22Rv1 (cell line): ENCODE measurements at regions not wholly inside any gene's neighbourhood (a gene's known extent, or its start where the extent isn't known, plus 50 kb on each side); places are given as distances from the start of the nearest gene placed in this dataset.

Experiments
- ZFX ChIP-seq: fragments of 450-650 bp; IDR thresholded peaks from 2 replicates; pipeline ENCODE4 v1.6.1; 2017; ENCODE audit warnings: antibody characterized with exemption, borderline replicate concordance
- TF ChIP-seq, protein P1 (sequence below): fragments of 450-650 bp; IDR thresholded peaks from 2 replicates; pipeline ENCODE4 v1.5.1; 2017; ENCODE audit warnings: mild to moderate bottlenecking

- TF ChIP-seq, protein P1, sequence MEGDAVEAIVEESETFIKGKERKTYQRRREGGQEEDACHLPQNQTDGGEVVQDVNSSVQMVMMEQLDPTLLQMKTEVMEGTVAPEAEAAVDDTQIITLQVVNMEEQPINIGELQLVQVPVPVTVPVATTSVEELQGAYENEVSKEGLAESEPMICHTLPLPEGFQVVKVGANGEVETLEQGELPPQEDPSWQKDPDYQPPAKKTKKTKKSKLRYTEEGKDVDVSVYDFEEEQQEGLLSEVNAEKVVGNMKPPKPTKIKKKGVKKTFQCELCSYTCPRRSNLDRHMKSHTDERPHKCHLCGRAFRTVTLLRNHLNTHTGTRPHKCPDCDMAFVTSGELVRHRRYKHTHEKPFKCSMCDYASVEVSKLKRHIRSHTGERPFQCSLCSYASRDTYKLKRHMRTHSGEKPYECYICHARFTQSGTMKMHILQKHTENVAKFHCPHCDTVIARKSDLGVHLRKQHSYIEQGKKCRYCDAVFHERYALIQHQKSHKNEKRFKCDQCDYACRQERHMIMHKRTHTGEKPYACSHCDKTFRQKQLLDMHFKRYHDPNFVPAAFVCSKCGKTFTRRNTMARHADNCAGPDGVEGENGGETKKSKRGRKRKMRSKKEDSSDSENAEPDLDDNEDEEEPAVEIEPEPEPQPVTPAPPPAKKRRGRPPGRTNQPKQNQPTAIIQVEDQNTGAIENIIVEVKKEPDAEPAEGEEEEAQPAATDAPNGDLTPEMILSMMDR, result no peak
- no peak for TF ChIP-seq ZFX
Observed at GRCh38 chr1:109826446-109826845, 62.7 kb upstream of the EPS8L3 start.
